ENCODE measurements at regions not wholly inside any gene's neighbourhood (a gene's known extent, or its start where the extent isn't known, plus 50 kb on each side); places are given as distances from the start of the nearest gene placed in this dataset.

DNA sequence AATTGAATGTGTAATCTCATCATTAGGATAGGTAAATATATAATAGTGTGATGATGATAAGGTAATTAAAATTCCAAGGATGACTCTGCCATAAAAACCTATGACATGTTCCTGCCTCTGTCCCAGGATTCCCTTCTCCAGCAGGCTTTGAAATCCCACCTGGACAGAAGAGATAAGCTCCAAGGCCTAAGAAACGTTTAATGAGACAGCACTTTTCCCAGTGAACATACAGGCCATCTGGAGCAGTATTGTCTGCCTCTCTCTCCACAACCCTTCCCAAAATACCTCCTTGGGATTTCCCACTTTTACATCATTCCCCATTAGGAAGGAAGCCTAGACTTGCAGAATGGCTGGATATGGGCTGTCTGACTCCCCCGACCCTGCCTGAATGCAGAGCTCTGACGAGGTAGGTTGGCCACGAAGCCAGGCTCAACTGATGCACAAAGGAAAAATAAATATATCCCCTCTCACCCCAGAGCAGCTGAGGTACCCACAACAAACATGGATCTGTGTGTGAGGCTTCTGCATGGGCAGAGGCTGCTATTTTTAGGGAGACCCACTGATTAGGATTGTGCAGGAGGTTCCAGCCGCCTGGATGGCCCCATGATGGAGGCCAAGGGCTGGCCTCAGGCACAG, 71.0 kb downstream of the TMPRSS5 start:
- Histone ChIP-seq H3K27me3 (no peaks in the 10 kb centered on the region), H3K9me3 (peaks cover 2% of the 10 kb centered on the region), H3K36me3 (no peaks in the 10 kb centered on the region), H3K4me3 (no peak overlapping the region)
- DNase-seq = no peak

DNA sequence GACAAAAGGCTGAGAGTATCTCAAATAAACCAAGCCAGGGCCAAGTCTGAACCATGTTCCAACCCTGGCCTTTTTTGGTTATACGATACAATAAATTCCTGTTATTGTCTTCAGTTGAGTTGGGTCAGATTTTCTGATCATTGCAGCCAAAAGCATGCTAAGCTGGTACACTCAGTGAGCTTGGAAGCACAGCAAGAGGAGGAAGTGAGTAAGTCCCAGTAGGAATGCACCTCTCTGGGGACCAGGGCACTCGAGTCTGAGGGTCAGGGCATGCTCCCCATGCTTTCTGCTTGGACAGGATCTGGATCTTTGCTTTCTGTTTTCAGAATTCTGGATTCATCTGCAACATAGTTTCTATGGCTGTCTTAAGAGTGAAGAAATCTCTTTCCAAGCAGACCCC, 73.1 kb downstream of the TMPRSS5 start:
- H3K27me3 ChIP-seq = no peaks in the 10 kb centered on the region
- peaks cover 2% of the 10 kb centered on the region for H3K9me3 ChIP-seq
- no peak overlapping the region for H3K4me3 ChIP-seq
- DNase-seq = peak; percentile 91
- H3K36me3 ChIP-seq = no peaks in the 10 kb centered on the region

DNA sequence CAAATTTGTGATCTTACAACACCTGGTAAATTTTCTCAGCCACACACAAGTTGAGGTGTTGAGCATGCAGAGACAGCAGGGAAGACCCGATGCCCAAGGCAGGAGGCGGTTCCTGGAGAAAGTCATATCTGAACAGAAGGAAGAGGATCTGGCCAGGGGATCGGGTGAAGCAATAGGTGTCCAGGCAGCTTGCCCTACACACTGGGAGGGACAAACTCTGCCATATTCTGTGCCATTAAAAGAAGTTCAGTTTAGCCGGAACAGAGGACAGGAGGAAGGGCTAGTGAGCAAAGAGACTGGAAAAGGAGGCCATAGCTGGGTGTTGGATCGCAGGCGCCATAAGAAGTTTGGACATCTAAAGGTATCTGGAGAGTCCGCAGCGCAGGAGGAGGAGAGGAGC, 76.5 kb downstream of the TMPRSS5 start:
- Histone ChIP-seq H3K36me3 (no peaks in the 10 kb centered on the region), H3K27me3 (no peaks in the 10 kb centered on the region), H3K9me3 (no peaks in the 10 kb centered on the region), H3K4me3 (no peak overlapping the region)
- no peak for DNase-seq

DNA sequence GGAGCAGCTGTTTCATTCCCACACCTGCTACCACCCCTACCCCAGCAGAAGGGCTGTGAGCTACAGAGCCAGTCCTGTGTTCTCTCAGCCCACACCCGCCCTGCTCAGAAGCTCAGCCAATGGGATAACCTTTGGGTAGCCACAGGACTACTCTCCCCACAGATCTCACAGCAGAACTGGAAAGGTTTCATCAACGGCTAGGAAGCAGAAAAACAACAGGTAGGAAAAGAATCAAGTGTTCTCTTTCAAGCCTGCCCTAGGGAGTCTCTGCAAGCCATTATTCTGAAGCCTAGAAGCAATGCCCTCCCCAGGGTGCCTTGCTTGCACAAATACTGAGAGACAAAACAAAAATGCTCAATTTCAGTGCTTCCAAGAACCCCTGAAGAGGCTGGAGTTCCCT, 77.2 kb downstream of the TMPRSS5 start:
- H3K36me3 ChIP-seq = no peaks in the 10 kb centered on the region
- no peak overlapping the region for H3K4me3 ChIP-seq
- DNase-seq = no peak
- H3K27me3 ChIP-seq = no peaks in the 10 kb centered on the region
- H3K9me3 ChIP-seq = no peaks in the 10 kb centered on the region

DNA sequence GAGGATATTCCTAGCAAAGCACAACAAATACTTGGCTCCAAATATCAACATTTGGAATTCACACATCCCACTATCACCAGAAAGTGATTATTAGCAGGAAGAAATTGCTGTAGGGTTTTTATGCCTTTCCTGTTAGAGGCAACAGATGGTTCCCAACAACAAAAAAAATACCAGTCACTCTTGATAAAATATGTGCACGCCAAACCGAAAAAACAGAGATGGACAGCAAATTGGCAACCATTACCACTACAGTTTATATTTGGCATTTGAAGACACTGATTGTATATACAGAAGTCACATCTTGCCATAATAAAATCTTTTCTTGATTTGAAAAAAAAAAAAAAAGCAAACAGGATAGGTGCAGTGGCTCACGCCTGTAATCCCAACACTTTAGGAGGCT, 78.2 kb downstream of the TMPRSS5 start:
- H3K27me3 ChIP-seq = no peaks in the 10 kb centered on the region

DNA sequence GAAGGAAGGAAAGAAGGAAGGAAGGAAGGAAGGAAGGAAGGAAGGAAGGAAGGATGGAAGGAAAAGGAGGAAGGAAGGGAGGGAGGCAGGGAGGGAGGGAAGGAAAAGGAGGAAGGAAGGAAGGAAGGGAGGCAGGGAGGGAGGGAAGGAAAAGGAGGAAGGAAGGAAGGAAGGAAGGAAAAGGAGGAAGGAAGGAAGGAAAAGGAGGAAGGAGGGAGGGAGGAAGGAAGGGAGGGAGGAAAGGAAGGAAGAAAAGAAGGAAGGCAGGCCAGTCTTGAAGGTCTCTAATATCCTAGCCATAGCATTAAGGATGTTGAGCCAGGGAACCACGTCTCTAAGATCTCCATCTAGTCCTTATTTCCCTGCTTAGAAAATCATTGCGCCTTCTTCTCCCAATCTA, 78.8 kb downstream of the TMPRSS5 start:
- Histone ChIP-seq H3K4me3 (no peak overlapping the region), H3K27me3 (no peaks in the 10 kb centered on the region), H3K36me3 (no peaks in the 10 kb centered on the region), H3K9me3 (no peaks in the 10 kb centered on the region)
- DNase-seq = no peak

More for the DNA sequence above, 78.2 kb downstream of the TMPRSS5 start:
- no peak for DNase-seq
- no peak overlapping the region for H3K4me3 ChIP-seq
- H3K36me3 ChIP-seq = no peaks in the 10 kb centered on the region
- H3K9me3 ChIP-seq = no peaks in the 10 kb centered on the region

DNA sequence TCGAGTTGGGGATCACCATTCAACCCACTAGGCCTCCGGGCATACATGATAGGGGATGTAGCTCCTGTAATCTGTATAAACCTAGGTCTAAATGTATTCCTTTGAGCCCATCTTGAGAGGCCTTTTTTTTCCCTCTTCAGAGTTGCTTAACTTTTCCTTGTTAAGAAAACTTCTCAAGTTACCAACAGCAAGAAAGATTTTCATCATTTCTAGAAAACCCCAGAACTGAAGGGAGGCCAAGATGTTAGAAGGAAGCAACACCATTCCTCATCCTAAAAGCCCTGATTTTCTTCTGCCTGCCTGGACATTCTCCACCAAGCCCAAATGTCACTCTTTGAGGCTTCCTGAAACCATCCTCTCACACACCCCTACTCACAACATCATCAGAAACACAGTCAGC, 79.4 kb downstream of the TMPRSS5 start:
- no peak overlapping the region for H3K4me3 ChIP-seq
- no peaks in the 10 kb centered on the region for H3K36me3 ChIP-seq
- H3K27me3 ChIP-seq = no peaks in the 10 kb centered on the region
- no peaks in the 10 kb centered on the region for H3K9me3 ChIP-seq
- no peak for DNase-seq

DNA sequence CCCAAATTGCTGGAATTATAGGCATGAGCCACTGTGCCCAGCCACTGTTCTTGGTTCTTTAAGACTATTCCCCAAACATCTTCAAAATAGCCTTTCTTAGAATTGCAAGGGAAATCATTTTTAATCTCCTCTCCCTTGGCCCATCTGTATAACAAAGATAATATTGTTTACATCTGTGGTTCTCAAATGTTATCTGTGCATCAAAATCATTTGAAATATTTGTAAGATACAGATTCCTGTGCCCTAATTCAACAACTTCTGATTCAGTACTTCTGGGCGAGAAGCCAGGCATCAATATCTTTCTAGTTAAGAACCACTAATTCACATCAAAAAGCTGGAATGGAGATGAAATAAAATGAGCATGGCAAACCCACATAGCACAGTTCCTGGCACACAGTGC, 83.0 kb downstream of the TMPRSS5 start:
- Histone ChIP-seq H3K36me3 (no peaks in the 10 kb centered on the region), H3K4me3 (no peak overlapping the region), H3K27me3 (no peaks in the 10 kb centered on the region), H3K9me3 (no peaks in the 10 kb centered on the region; the same call in none of the 2 replicates)
- peak; percentile 15 for DNase-seq

DNA sequence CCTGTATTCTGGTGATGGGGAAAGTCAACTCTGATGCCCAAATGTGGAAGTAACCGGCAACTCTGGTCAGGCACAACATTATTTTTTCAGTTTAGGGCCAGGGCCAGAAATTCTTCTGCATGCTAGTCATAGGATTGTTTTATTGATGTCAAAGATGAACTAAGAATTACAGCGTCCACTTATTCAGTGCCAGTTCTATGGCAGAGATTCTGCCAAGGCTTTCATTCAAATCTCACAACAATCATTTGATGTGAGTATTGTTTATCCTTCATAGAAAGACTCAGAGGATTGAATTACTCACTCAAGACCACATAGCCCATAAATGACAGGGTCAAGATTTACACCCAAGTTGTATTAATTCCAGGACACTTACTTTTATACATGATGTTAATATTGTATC, 87.7 kb downstream of the TMPRSS5 start:
- peak; percentile 71 for DNase-seq
- no peak overlapping the region for H3K4me3 ChIP-seq
- no peaks in the 10 kb centered on the region for H3K36me3 ChIP-seq
- H3K9me3 ChIP-seq = no peaks in the 10 kb centered on the region; the same call in none of the 2 replicates
- H3K27me3 ChIP-seq = no peaks in the 10 kb centered on the region

DNA sequence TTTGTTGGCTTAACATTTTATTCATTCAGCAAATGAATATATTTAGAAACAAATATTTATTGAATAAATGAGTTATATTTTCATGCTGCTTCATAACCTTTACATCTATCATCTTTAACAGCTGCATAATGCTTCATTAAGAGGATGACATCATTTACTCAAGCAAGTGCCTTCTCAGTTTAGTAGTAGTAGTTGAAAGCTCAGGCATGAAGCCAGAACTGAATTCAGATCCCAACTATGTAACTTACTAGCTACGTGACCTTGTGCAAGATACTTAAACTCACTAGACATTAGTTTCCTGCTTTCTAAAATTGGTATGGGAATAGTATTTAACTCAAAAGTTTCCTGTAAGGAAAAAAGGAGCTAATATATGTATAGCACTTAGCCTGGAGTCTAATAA, 90.3 kb downstream of the TMPRSS5 start:
- H3K9me3 ChIP-seq = no peaks in the 10 kb centered on the region; the same call in none of the 2 replicates
- DNase-seq = peak; percentile 28
- no peaks in the 10 kb centered on the region for H3K36me3 ChIP-seq
- no peaks in the 10 kb centered on the region for H3K27me3 ChIP-seq
- no peak overlapping the region for H3K4me3 ChIP-seq

DNA sequence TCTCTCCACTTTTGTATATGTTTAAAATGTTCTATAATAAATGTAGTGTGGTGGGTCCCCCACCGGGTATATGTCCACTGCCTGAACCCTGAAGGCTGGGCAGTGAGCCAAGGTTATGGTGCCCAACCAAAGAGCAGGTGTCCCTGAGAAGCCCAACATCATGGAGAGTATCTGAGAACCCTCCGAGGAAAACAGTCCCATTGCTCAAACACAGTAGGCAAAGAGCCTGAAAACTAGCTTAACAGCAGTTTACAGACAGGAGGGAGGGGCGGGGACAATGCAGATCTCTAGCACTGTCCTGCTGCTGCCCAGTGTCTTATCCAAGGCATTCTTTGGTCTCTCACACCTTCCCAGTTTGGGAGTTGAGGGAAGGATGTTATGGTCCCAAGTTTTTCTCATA, 91.0 kb downstream of the TMPRSS5 start:
- H3K4me3 ChIP-seq = no peak overlapping the region
- H3K36me3 ChIP-seq = no peaks in the 10 kb centered on the region
- H3K27me3 ChIP-seq = no peaks in the 10 kb centered on the region
- no peaks in the 10 kb centered on the region; the same call in none of the 2 replicates for H3K9me3 ChIP-seq
- DNase-seq = no peak

DNA sequence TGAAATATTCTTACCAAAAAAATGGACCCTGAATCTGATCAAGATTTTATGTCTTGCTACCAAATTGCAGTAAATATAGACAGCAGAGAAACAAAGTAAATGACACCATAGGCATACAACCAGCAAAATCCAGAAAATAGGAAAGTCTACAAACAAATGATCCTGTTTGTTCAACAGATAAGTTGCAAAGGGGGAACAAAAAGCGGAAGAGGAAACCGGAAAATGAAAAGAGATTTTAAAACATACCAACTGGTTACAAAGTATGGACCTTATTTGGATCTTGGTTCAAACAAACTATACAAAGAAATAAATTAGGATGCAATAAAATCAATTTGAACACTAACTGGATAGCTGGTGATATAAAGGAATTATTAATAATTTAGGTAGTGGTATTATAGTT, 92.0 kb downstream of the TMPRSS5 start:
- no peak for DNase-seq
- Histone ChIP-seq H3K9me3 (no peaks in the 10 kb centered on the region; the same call in 1 of the 2 replicates), H3K4me3 (no peak overlapping the region), H3K36me3 (no peaks in the 10 kb centered on the region), H3K27me3 (no peaks in the 10 kb centered on the region)

DNA sequence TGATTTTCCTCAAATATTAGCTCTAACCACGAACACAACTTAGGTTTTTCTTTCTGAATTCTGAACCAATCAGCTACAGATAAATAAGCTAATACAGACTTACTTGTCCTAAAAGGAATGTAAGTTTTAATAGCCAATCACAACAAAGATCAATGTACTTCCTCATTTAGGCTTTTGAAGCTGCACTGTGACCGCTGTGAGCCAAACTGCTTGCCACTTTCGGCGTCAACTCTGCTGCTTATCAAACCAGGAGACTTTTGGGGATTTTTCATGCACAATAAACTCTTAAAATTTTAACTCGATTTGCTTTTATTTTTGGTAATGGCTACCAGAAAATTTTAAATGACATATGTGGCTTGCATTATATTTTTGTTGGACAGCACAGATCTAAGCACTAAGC, 92.5 kb downstream of the TMPRSS5 start:
- Histone ChIP-seq H3K27me3 (no peaks in the 10 kb centered on the region), H3K36me3 (no peaks in the 10 kb centered on the region), H3K9me3 (no peaks in the 10 kb centered on the region), H3K4me3 (no peak overlapping the region)
- DNase-seq = no peak

DNA sequence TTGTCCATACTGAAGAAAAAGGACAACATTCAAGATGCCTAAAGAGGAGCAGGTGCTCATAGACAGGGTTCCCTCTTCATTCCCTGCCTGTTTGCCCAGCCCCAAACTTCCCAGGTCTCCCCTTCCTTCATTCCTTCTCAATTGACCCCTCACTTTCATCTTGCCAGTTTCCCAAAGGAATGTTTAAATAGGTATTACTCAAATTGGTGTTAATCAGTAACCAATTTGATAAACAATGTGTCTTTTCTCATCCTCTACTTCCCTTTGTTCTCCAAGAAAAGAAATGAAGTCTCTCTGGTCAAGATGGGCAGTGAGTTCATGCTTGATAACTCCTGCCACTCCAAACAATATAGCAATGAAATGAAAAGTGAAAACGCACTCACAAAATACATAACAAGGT, 101.9 kb downstream of the TMPRSS5 start:
- no peak for DNase-seq

DNA sequence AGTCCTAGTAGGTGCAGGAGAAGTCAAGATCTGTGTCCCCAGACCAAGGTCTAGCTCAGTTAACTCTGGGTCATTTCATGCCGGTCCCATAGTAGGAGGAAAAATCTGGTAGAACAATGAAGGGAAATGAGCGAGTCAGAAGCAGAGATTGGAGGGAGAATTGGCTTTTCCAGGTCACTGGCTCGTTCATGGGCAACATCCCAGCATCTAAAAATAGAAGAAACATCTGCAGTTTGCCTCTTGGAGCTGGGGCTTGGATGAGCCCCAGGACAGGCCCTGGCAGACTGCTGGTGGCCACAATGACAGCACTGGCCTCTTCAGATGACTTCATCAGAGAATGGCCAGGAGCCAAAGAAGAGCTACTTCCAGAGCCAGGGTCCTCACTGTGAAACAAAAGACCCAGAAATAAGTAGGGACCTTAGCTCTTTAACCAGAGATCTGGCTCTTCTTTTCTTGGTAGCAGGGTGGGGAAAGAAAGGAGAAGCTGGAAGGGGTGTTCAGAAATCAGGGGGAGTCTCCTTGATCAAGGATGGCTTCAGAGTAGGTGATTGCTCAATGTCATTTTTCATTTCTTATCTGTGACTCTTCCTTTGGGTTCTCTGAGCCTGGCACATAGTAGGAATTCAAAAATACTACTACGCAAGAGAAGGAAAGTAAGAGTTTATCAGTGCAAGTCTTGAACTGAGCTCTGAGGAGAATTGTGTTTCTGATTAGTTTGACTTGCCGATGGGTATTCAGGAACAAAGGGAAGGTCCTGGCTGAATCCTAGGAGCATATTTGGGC, 102.6 kb downstream of the TMPRSS5 start:
- no peaks in the 10 kb centered on the region for H3K27me3 ChIP-seq
- no peak overlapping the region for H3K4me3 ChIP-seq
- peak; percentile 82 for DNase-seq
- no peaks in the 10 kb centered on the region for H3K36me3 ChIP-seq
- peaks cover 7% of the 10 kb centered on the region for H3K9me3 ChIP-seq

More for the DNA sequence above, 101.9 kb downstream of the TMPRSS5 start:
- Histone ChIP-seq H3K4me3 (no peak overlapping the region), H3K27me3 (no peaks in the 10 kb centered on the region), H3K9me3 (peaks cover 7% of the 10 kb centered on the region), H3K36me3 (no peaks in the 10 kb centered on the region)

DNA sequence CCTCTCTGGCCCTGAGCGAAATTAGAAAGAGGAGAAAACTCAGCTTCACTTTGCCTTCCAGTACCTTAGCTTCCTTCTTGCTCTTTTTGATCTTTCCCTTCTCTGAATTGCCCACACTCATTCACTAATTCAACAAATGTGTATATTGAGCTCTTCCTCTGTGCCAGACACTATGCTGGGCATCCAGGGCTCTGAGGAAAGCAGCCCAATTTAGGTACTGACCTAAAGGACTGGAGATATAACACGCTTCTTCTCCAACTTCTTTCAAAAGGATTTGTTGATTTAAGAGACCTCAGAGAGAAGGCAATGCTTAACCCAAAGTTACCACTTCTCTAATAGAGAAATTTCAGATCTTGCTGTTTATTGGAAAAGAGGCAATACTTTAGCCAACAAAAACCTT, 103.6 kb downstream of the TMPRSS5 start:
- no peak for DNase-seq
- H3K9me3 ChIP-seq = peaks cover 7% of the 10 kb centered on the region
- H3K36me3 ChIP-seq = no peaks in the 10 kb centered on the region
- H3K27me3 ChIP-seq = no peaks in the 10 kb centered on the region
- no peak overlapping the region for H3K4me3 ChIP-seq

DNA sequence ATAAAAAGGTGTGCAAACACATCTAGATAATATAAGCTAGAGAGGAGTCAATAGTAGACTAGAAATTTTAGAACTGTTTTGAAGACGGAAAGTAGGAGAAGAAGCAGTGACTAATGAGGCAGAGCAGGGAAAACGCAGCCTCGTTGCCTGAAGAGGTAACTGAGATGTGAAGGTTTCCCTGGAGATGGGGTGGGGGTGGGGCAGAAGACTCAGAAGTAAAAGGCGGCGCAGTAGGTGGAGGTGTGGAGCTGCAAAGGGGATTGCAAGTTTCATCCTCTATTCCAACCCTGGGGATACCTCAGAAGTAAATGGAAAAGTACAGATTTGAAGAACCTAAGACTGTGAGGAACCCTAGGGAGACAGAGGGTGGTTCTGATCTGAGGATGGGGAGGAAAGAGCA, 109.5 kb downstream of the TMPRSS5 start:
- Histone ChIP-seq H3K27me3 (no peaks in the 10 kb centered on the region), H3K4me3 (no peak overlapping the region)

More for the DNA sequence above, 109.5 kb downstream of the TMPRSS5 start:
- no peak for DNase-seq
- Histone ChIP-seq H3K36me3 (no peaks in the 10 kb centered on the region), H3K9me3 (peaks cover 10% of the 10 kb centered on the region; the same call in 1 of the 2 replicates)

Measured in MG63 (cell line).